HepG2 (cell line): ENCODE measurements at regions not wholly inside any gene's neighbourhood (a gene's known extent, or its start where the extent isn't known, plus 50 kb on each side); places are given as distances from the start of the nearest gene placed in this dataset.

Experiments used
- ATAC-seq: fragments of 200-7000 bp; cut with Tn5 transposase; 3 replicates; pipeline ENCODE4 v1.9.1; 2020; ENCODE audit warnings: mild to moderate bottlenecking, moderate library complexity
- BruUV-seq: library from RNA; stranded (reverse); fragments of 400-500 nt; replicated peaks from 2 replicates; lab custom pipeline; 2021; lab: Mats Ljungman, UMichigan
- CTCF ChIA-PET: fragments of 300-600 bp; formaldehyde crosslinking; extraction: SDS; loops from one replicate; lab custom pipeline; 2021; ENCODE audit warnings: low total read pairs, inconsistent platforms, low intra/inter-chr PET ratio; lab: Yijun Ruan, JAX
- POLR2A ChIA-PET: fragments of 350-600 bp; sonication (Branson Sonifier 250); formaldehyde crosslinking; loops from one replicate; lab custom pipeline; 2020; ENCODE audit warnings: antibody characterized with exemption, inconsistent platforms; lab: Yijun Ruan, JAX
- DNase-seq: peaks from one replicate; pipeline ENCODE4 v3.0.0-alpha.2; 2015; ENCODE audit warnings: low spot score
- FAIRE-seq: peaks from 3 replicates; lab custom pipeline; 2011; peaks lifted over from hg19 to GRCh38; lab: Jason Lieb, UNC
- H2AFZ ChIP-seq: one replicate; pipeline ENCODE4 v1.6.1; 2011; ENCODE audit warnings: low read length, inconsistent platforms
- H3K27ac ChIP-seq: fragments of 300-600 bp; 3 replicates; pipeline ENCODE4 v1.8.0; 2011; ENCODE audit warnings: mixed run types, mild to moderate bottlenecking, mixed read lengths, low read length, inconsistent platforms; ENCODE audit not compliant: insufficient read depth; ENCODE audit errors: extremely low read length
- H3K27me3 ChIP-seq, 2 experiments: fragments of 200-600 bp in 1 of 2; 2 replicates in 1 of 2; 3 replicates in 1 of 2; pipeline versions ENCODE4 v1.6.0 to v1.8.0; 2011; ENCODE audit warnings: low read length in 2 of 2, mild to moderate bottlenecking in 2 of 2, moderate library complexity in 2 of 2, inconsistent platforms in 1 of 2; ENCODE audit not compliant: insufficient read depth in 2 of 2, control insufficient read depth in 1 of 2
- H3K36me3 ChIP-seq, 2 experiments: fragments of 200-600 bp in 1 of 2; replicated peaks in 1 of 2; 2 replicates in 1 of 2; 3 replicates in 1 of 2; pipeline versions ENCODE4 v1.5.1 to v1.8.0; 2011; ENCODE audit warnings: low read length in 2 of 2, inconsistent platforms in 1 of 2; ENCODE audit not compliant: insufficient read depth in 2 of 2, control insufficient read depth in 1 of 2
- H3K4me1 ChIP-seq: 2 replicates; pipeline ENCODE4 v1.5.1; 2012; ENCODE audit warnings: low read length, inconsistent platforms; ENCODE audit not compliant: insufficient read depth
- H3K4me2 ChIP-seq: 2 replicates; pipeline ENCODE4 v1.6.0; 2011; ENCODE audit warnings: low read depth, low read length, inconsistent platforms
- H3K4me3 ChIP-seq, 3 experiments: fragments of 200-600 bp in 1 of 3; sonication (generic), shearing (Covaris generic) in 1 of 3; replicated peaks in 1 of 3; 2 replicates each; pipeline ENCODE4 v1.5.1; 2011 to 2016; ENCODE audit warnings: low read length in 3 of 3, inconsistent platforms in 2 of 3, low read depth in 2 of 3, mild to moderate bottlenecking in 2 of 3, control low read depth in 1 of 3, mixed read lengths in 1 of 3; ENCODE audit not compliant: insufficient read depth in 1 of 3
- H3K79me2 ChIP-seq: one replicate; pipeline ENCODE4 v1.6.1; 2011; ENCODE audit warnings: low read length, inconsistent platforms; ENCODE audit not compliant: insufficient read depth
- H3K9ac ChIP-seq: 2 replicates; pipeline ENCODE4 v1.6.0; 2011; ENCODE audit warnings: mild to moderate bottlenecking, low read depth, low read length, inconsistent platforms; ENCODE audit not compliant: insufficient read depth
- H3K9me3 ChIP-seq: 2 replicates; pipeline ENCODE4 v1.5.1; 2012; ENCODE audit warnings: mild to moderate bottlenecking, low read length
- H4K20me1 ChIP-seq: 2 replicates; pipeline ENCODE4 v1.6.0; 2011; ENCODE audit warnings: inconsistent platforms, mild to moderate bottlenecking, low read length, moderate library complexity; ENCODE audit not compliant: insufficient read depth
- BRCA1 ChIP-seq: sonication (generic); formaldehyde crosslinking; IDR thresholded peaks from 2 replicates; pipeline ENCODE4 v1.4.0; 2020; ENCODE audit warnings: missing genetic modification reagents
- CBX5 ChIP-seq: sonication (generic); formaldehyde crosslinking; IDR thresholded peaks from 2 replicates; pipeline ENCODE4 v1.4.0; 2020; ENCODE audit warnings: missing genetic modification reagents, borderline replicate concordance
- DNMT1 ChIP-seq: sonication (generic); formaldehyde crosslinking; IDR thresholded peaks from 2 replicates; pipeline ENCODE4 v1.5.1; 2020; ENCODE audit warnings: mild to moderate bottlenecking, missing genetic modification reagents
- FOXO1 ChIP-seq: sonication (generic); formaldehyde crosslinking; IDR thresholded peaks from 2 replicates; pipeline ENCODE4 v1.4.0; 2020; ENCODE audit warnings: missing genetic modification reagents
- MAF1 ChIP-seq: sonication (generic); formaldehyde crosslinking; IDR thresholded peaks from 2 replicates; pipeline ENCODE4 v1.5.0; 2020; ENCODE audit warnings: missing genetic modification reagents, borderline replicate concordance
- MED13 ChIP-seq: sonication (generic); formaldehyde crosslinking; IDR thresholded peaks from 2 replicates; pipeline ENCODE4 v1.5.0; 2020; ENCODE audit warnings: missing genetic modification reagents
- NR2F2 ChIP-seq: IDR thresholded peaks from 2 replicates; pipeline ENCODE4 v1.6.1; 2012; ENCODE audit warnings: low read depth, inconsistent platforms, borderline replicate concordance
- NR2F6 ChIP-seq, 2 experiments: IDR thresholded peaks; 2 replicates each; pipeline ENCODE4 v1.6.1; 2016; ENCODE audit warnings: antibody characterized with exemption in 1 of 2, mild to moderate bottlenecking in 1 of 2
- PAWR ChIP-seq: sonication (generic); formaldehyde crosslinking; IDR thresholded peaks from 2 replicates; pipeline ENCODE4 v1.4.0; 2020; ENCODE audit warnings: missing genetic modification reagents, mild to moderate bottlenecking, borderline replicate concordance
- PRPF4 ChIP-seq: fragments of 200-400 bp; formaldehyde crosslinking; IDR thresholded peaks from 2 replicates; pipeline ENCODE4 v1.6.1; 2016; ENCODE audit warnings: low read length, low read depth; ENCODE audit not compliant: poor library complexity, severe bottlenecking
- ZBTB1 ChIP-seq: sonication (generic); formaldehyde crosslinking; IDR thresholded peaks from 2 replicates; pipeline ENCODE4 v1.4.0; 2020; ENCODE audit warnings: missing genetic modification reagents, borderline replicate concordance
- ZC3H13 ChIP-seq: sonication (generic); formaldehyde crosslinking; IDR thresholded peaks from 2 replicates; pipeline ENCODE4 v1.8.1; 2023; ENCODE audit warnings: mild to moderate bottlenecking, missing genetic modification reagents, moderate library complexity
- ZNF30 ChIP-seq: sonication (generic); formaldehyde crosslinking; IDR thresholded peaks from 2 replicates; pipeline ENCODE4 v1.5.0; 2020; ENCODE audit warnings: mild to moderate bottlenecking, missing genetic modification reagents
- ZNF484 ChIP-seq: sonication (generic); formaldehyde crosslinking; IDR thresholded peaks from 2 replicates; pipeline ENCODE4 v1.5.1; 2020; ENCODE audit warnings: mild to moderate bottlenecking, low read depth, missing genetic modification reagents, borderline replicate concordance
- ZNF546 ChIP-seq: sonication (generic); formaldehyde crosslinking; conservative IDR thresholded peaks from 2 replicates; pipeline ENCODE4 v1.8.1; 2023; ENCODE audit warnings: mild to moderate bottlenecking, missing genetic modification reagents
- ZNF558 ChIP-seq: sonication (generic); formaldehyde crosslinking; IDR thresholded peaks from 2 replicates; pipeline ENCODE4 v1.9.0; 2022; ENCODE audit warnings: mild to moderate bottlenecking, missing genetic modification reagents, borderline replicate concordance
- ZNF678 ChIP-seq: sonication (generic); formaldehyde crosslinking; IDR thresholded peaks from 2 replicates; pipeline ENCODE4 v1.4.0; 2020; ENCODE audit warnings: mild to moderate bottlenecking, missing genetic modification reagents
- WGBS: methylation state at CpG from one replicate; pipeline ENCODE4 v1.1.6; 2017; ENCODE audit warnings: low lambda C conversion rate; 5-methylcytosine and 5-hydroxymethylcytosine counted together
- in situ Hi-C: cut with HindIII; loops from 2 replicates; pipeline ENCODE4 v1.10.0; 2017; ENCODE audit warnings: low pct_unique_long_range_greater_than_20kb; ENCODE audit not compliant: extremely low pct_ligation_motif_present
- intact Hi-C: fragments of 100-400 bp; cut with micrococcal nuclease; formaldehyde crosslinking; loops from one replicate; pipeline ENCODE4 v1.10.0; 2022; ENCODE audit not compliant: unreplicated experiment
- TF ChIP-seq, protein P1 (sequence below): sonication (generic); formaldehyde crosslinking; IDR thresholded peaks from 2 replicates; pipeline ENCODE4 v1.5.1; 2020; ENCODE audit warnings: mild to moderate bottlenecking, missing genetic modification reagents, borderline replicate concordance
- TF ChIP-seq, protein P2 (sequence below): sonication (generic); formaldehyde crosslinking; IDR thresholded peaks from 2 replicates; pipeline ENCODE4 v1.9.0; 2022; ENCODE audit warnings: missing genetic modification reagents, mild to moderate bottlenecking, borderline replicate concordance

DNA sequence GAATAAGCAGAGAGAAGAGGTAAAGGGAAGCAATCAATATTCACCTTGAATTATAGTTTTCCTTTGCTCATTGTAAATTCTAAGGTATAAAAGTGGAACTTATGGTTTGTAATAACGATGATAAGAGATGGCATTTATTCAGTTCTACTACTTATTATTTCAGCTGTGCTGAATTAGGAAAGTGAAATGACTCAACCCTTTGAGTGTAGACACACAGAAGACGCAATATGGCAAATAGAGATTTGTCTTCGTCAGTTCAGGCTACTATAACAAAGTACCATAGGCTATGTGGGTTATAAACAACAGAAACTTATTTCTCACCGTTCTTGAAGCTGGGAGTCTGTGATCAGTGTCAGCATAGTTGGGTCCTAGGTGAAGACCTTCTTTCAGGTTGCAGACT lies 713.0 kb upstream of the PCDH9 start:
- Histone ChIP-seq H3K9ac (no peak overlapping the region), H2AFZ (no peak overlapping the region), H3K27me3 (no peaks in the 10 kb centered on the region), H3K36me3 (no peaks in the 10 kb centered on the region), H3K4me2 (no peak overlapping the region), H4K20me1 (no peaks in the 10 kb centered on the region), H3K79me2 (no peaks in the 10 kb centered on the region), H3K27ac (no peak overlapping the region), H3K4me3 (no peak overlapping the region), H3K9me3 (no peaks in the 10 kb centered on the region), H3K4me1 (no peaks in the 10 kb centered on the region)
- intact Hi-C loops = no loop called here
- TF ChIP-seq MAF1 (CRISPR knock-in tag) (no peak), ZBTB1 (CRISPR knock-in tag) (no peak), BRCA1 (CRISPR knock-in tag) (no peak), MED13 (no peak), ZNF546 (CRISPR knock-in tag) (no peak), ZNF484 (CRISPR knock-in tag) (no peak)
- TF ChIP-seq, protein P1, sequence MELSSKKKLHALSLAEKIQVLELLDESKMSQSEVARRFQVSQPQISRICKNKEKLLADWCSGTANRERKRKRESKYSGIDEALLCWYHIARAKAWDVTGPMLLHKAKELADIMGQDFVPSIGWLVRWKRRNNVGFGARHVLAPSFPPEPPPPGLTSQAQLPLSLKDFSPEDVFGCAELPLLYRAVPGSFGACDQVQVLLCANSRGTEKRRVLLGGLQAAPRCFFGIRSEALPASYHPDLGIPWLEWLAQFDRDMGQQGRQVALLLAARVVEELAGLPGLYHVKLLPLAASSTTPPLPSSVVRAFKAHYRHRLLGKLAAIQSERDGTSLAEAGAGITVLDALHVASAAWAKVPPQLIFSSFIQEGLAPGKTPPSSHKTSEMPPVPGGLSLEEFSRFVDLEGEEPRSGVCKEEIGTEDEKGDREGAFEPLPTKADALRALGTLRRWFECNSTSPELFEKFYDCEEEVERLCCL (CRISPR knock-in tag) = no peak
- WGBS = 9% methylated on average over 4 of the region's 4 CpGs
- no TSS peak for BruUV-seq
- no peak for ATAC-seq
- ChIA-PET POLR2A (no interaction called here), CTCF (no interaction called here)
- no peak for DNase-seq
- FAIRE-seq = no peak
- in situ Hi-C loops = no loop called here

DNA sequence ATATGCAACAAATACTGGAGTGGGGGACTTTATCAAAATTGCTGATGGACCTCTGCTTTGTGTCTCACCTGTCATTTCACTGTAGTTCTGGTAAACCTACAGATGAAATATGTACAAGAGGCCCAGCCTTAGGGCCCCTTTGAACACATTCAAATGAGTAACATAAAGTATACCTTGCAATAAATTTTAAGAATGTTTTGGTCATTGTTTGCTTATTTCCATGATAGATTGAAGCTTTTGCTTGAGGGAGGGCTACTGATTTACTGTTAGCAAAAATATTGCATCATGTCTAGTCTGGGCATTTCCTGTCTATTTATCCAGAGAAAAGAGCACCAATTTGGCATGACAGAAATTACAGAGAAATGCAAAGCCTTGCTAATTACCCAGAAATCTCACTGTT lies 705.5 kb upstream of the PCDH9 start:
- CTCF ChIA-PET = no interaction called here
- in situ Hi-C loops (no loop called here), intact Hi-C loops (no loop called here)
- DNase-seq (no peak), ATAC-seq (no peak), FAIRE-seq (no peak)
- BruUV-seq = no TSS peak
- POLR2A ChIA-PET = no interaction called here
- TF ChIP-seq CBX5 (CRISPR knock-in tag) (no peak), PRPF4 (no peak), NR2F2 (no peak), ZNF30 (CRISPR knock-in tag) (no peak), DNMT1 (CRISPR knock-in tag) (no peak), ZC3H13 (CRISPR knock-in tag) (no peak), FOXO1 (CRISPR knock-in tag) (no peak), PAWR (no peak), ZNF678 (CRISPR knock-in tag) (no peak), NR2F6 (IDR thresholded peaks at IDR 0.05) (no peak), NR2F6 (CRISPR knock-in tag; IDR thresholded peaks at IDR 0.05) (no peak), ZNF558 (no peak)
- TF ChIP-seq, protein P2, sequence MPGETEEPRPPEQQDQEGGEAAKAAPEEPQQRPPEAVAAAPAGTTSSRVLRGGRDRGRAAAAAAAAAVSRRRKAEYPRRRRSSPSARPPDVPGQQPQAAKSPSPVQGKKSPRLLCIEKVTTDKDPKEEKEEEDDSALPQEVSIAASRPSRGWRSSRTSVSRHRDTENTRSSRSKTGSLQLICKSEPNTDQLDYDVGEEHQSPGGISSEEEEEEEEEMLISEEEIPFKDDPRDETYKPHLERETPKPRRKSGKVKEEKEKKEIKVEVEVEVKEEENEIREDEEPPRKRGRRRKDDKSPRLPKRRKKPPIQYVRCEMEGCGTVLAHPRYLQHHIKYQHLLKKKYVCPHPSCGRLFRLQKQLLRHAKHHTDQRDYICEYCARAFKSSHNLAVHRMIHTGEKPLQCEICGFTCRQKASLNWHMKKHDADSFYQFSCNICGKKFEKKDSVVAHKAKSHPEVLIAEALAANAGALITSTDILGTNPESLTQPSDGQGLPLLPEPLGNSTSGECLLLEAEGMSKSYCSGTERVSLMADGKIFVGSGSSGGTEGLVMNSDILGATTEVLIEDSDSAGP (CRISPR knock-in tag) = no peak
- Histone ChIP-seq H3K4me3 (no peak overlapping the region), H3K4me1 (no peaks in the 10 kb centered on the region), H3K9ac (no peak overlapping the region), H3K36me3 (no peaks in the 10 kb centered on the region), H3K27me3 (no peaks in the 10 kb centered on the region; a peak in 1 of 5 replicates), H2AFZ (no peak overlapping the region), H3K4me2 (no peak overlapping the region), H3K9me3 (no peaks in the 10 kb centered on the region), H4K20me1 (no peaks in the 10 kb centered on the region), H3K79me2 (no peaks in the 10 kb centered on the region), H3K27ac (no peak overlapping the region)
